Activated naive CD8-positive, alpha-beta T cell (primary cell): ENCODE measurements at regions not wholly inside any gene's neighbourhood (a gene's known extent, or its start where the extent isn't known, plus 50 kb on each side); places are given as distances from the start of the nearest gene placed in this dataset.
"Not testable (repeated sequence)": the region's sequence is repeated elsewhere in the genome, so short reads cannot be mapped to it uniquely, and the experiment has no call there.

Experiments
- H3K27ac Mint-ChIP-seq: one replicate; pipeline ENCODE4 v1.8.0; 2021; ENCODE audit warnings: mixed read lengths
- H3K27me3 Mint-ChIP-seq: one replicate; pipeline ENCODE4 v1.8.0; 2021; ENCODE audit warnings: mixed read lengths
- H3K36me3 Mint-ChIP-seq: one replicate; pipeline ENCODE4 v1.8.0; 2021; ENCODE audit warnings: mixed read lengths
- H3K4me1 Mint-ChIP-seq: one replicate; pipeline ENCODE4 v1.8.0; 2021; ENCODE audit warnings: low read depth, mixed read lengths
- H3K4me3 Mint-ChIP-seq: one replicate; pipeline ENCODE4 v1.8.0; 2021; ENCODE audit warnings: mild to moderate bottlenecking, mixed read lengths
- H3K9me3 Mint-ChIP-seq: one replicate; pipeline ENCODE4 v1.8.0; 2021; ENCODE audit warnings: low read depth, mixed read lengths

DNA sequence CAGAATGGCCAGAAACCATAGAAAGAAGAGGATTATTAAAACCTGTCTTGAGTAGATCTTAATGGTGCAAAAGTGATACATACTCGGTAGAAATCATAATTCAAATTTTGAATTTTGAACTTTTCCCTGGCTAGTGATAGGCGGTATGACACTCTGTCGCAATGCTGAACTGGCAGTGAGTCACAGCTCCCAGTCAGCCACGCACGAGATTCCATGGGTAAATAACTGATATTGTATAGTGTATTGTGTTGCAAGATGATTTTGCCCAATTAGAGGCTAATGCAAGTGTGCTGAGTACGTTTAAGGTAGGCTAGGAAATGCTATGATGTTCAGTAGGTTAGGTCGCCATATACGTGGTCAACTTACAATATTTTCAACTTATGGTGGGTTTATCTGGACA is 207.0 kb downstream of the SIPA1L2 start:
- Mint-ChIP-seq H3K27ac (no peak overlapping the region), H3K36me3 (no peaks in the 10 kb centered on the region), H3K27me3 (peaks cover 4% of the 10 kb centered on the region), H3K9me3 (no peaks in the 10 kb centered on the region), H3K4me3 (no peak overlapping the region), H3K4me1 (no peaks in the 10 kb centered on the region)

DNA sequence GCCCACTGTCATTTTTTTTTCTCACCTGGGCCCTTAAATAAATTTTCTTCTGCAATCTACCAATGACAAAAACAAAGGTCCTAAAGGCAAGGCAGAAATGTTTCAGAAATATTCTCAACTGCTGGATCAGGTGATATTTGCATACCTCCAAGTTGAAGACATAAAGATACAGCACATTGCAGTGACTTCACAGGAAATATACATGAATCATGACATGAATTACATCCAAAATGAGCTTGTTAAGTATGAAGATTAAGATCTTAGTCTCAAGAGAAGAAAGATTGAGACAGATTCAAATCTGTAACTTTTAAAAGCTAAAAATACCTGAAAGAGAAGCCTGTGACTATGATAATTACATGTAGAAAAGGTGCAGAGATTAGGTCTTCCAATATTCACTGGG is 207.8 kb downstream of the SIPA1L2 start:
- Mint-ChIP-seq H3K36me3 (no peaks in the 10 kb centered on the region), H3K27ac (no peak overlapping the region), H3K9me3 (no peaks in the 10 kb centered on the region), H3K4me1 (no peaks in the 10 kb centered on the region), H3K4me3 (no peak overlapping the region), H3K27me3 (peaks cover 4% of the 10 kb centered on the region)

DNA sequence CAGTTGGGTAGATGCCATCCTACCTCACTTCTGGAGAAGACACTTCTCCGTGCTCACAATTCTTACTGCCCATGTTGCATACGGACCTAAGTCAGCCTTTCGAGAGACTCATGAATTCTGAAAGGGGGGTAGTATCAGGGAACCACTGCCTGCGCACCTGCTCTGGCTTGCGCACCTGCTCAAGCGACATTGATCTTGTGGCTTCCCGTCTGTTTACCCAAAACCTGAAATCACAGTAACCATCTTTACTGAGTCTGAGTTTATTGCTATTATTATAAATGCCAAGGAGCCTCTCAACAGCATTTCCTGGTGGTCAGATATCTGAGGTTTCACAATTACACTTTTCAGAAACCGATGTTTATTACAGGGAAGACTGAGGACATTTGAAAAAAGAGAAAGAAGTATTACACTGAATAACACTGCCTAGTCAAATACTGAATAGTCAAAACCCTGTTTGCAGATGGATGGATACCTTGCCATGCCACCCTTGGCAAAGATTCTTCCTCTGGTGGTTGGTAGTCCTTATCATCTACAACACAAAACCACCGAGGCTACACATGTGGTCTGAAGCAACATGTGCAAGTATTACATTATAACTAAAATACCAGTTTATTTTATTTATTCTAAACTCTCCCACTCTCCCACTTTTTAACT is 208.7 kb downstream of the SIPA1L2 start:
- no peaks in the 10 kb centered on the region for H3K9me3 Mint-ChIP-seq
- H3K4me3 Mint-ChIP-seq, result no peak overlapping the region
- H3K27me3 Mint-ChIP-seq, result peaks cover 4% of the 10 kb centered on the region
- no peaks in the 10 kb centered on the region for H3K36me3 Mint-ChIP-seq
- no peaks in the 10 kb centered on the region for H3K4me1 Mint-ChIP-seq
- H3K27ac Mint-ChIP-seq, result no peak overlapping the region

DNA sequence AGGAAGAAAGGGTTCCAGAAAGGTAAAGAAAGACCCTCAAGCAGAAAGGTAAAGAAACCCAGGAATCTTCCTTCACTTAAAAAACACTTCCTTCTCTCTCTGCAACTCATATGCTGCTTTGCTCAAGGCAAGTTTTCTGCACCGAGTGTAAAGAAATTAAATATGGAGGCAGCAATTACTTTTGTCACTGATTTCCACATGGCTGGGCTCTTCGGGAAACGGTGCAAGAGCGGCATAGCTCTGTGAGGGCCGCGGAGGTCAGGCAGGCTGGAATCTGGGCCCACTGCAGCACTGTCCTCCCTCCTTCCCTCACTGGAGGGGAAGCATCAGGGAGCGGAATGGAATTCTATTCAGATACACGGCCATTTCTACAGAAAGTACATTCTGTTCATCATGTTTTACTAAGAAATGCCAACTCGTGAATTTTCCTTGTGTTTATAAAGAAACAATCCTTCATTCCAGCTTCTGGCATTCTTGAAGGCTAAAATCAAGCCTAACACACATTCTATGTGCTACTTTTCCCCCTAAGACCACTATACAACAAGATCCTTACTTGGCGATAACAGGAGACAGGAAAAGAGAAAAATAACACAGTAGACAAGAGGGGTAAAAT is 212.2 kb downstream of the SIPA1L2 start:
- no peaks in the 10 kb centered on the region for H3K9me3 Mint-ChIP-seq
- no peak overlapping the region for H3K4me3 Mint-ChIP-seq
- H3K36me3 Mint-ChIP-seq, result no peaks in the 10 kb centered on the region

DNA sequence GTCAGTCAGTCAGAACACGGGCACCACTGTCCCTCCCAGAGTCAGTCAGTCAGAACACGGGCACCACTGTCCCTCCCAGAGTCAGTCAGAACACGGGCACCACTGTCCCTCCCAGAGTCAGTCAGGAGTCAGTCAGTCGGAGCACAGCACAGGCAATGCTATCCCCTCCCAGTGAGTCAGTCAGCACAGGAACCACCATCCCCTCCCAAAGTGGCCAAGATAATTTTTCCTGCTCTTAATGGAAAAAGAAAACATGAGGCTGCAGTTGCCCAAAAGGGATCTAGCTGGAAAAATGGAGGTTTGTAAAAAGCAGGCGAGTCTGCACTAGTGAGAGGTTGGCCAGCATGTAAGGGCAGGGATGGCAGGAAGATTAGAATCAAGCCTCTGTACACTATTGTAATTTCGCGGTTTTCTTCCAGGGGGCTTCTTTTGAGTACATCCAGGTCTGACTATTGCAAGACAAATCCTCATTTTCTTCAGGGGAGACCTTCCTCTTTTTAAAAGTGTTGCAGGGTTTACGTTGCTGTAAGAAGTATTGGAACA is 213.8 kb downstream of the SIPA1L2 start:
- Mint-ChIP-seq H3K27ac (no peak overlapping the region), H3K9me3 (no peaks in the 10 kb centered on the region), H3K27me3 (peaks cover 4% of the 10 kb centered on the region), H3K36me3 (no peaks in the 10 kb centered on the region), H3K4me1 (no peaks in the 10 kb centered on the region), H3K4me3 (no peak overlapping the region)

More for the DNA sequence above, 212.2 kb downstream of the SIPA1L2 start:
- H3K27me3 Mint-ChIP-seq, result peaks cover 4% of the 10 kb centered on the region
- H3K4me1 Mint-ChIP-seq, result no peaks in the 10 kb centered on the region
- H3K27ac Mint-ChIP-seq, result no peak overlapping the region

DNA sequence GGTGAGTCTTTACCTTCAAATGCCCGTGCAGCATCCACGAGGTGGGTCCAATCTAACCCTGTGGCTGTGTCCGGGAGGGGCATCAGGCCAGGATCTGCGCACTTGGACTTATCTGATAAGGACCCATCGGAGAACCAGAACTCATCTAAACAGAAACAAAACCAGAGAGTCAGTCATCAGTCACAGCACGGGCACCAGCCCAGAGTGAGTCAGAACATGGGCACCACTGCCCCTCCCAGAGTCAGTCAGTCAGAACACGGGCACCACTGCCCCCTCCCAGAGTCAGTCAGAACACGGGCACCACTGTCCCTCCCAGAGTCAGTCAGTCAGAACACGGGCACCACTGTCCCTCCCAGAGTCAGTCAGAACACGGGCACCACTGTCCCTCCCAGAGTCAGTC is 214.5 kb downstream of the SIPA1L2 start:
- H3K36me3 Mint-ChIP-seq, H3K27me3 Mint-ChIP-seq, H3K4me3 Mint-ChIP-seq: not testable (repeated sequence)

DNA sequence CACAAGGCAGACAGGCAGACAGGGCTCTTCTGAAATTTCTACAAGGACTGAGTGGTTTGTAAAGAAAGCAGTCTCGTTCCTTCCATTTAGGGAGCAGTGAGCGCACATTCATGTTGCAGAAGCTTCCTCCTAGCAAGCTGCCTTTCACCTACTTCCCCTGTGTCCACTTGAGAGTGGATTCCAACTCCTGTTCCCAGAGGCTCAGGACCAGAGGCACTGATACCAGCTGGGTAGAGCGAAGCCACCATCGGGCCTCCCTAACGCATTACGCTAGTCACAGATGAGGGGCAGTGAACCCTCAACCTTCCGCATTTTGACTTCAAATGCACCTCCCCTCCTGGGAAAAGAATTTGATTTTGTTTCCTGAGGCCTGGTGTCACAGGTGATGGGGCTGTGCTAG is 215.8 kb downstream of the SIPA1L2 start:
- no peak overlapping the region for H3K27ac Mint-ChIP-seq
- no peaks in the 10 kb centered on the region for H3K9me3 Mint-ChIP-seq
- H3K27me3 Mint-ChIP-seq, result no peaks in the 10 kb centered on the region
- no peaks in the 10 kb centered on the region for H3K36me3 Mint-ChIP-seq
- H3K4me1 Mint-ChIP-seq, result no peaks in the 10 kb centered on the region
- H3K4me3 Mint-ChIP-seq, result no peak overlapping the region

More for the DNA sequence above, 214.5 kb downstream of the SIPA1L2 start:
- not testable (repeated sequence) for H3K9me3 Mint-ChIP-seq, H3K27ac Mint-ChIP-seq, H3K4me1 Mint-ChIP-seq

DNA sequence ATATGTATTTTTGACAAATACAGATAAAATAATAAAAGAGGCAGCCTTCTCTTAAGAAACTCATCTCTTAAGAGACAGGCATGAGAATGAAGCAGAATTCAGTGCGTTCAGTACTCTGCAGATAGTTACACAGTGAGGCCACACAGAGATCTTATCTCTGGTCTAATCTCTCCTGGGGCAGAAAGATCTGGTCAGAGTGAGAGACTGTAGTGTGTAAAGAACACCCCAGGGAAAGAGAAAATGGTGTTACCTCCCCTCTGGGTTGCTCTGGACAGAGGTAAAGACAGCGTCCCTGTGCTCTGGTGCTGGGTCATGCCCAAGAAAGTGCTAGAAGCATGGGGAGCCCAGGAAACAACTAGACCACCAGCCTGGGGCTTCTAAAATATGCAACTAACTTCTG is 216.3 kb downstream of the SIPA1L2 start:
- no peak overlapping the region for H3K27ac Mint-ChIP-seq
- H3K9me3 Mint-ChIP-seq, result no peaks in the 10 kb centered on the region
- H3K36me3 Mint-ChIP-seq, result no peaks in the 10 kb centered on the region
- H3K4me1 Mint-ChIP-seq, result no peaks in the 10 kb centered on the region
- no peaks in the 10 kb centered on the region for H3K27me3 Mint-ChIP-seq
- H3K4me3 Mint-ChIP-seq, result no peak overlapping the region

DNA sequence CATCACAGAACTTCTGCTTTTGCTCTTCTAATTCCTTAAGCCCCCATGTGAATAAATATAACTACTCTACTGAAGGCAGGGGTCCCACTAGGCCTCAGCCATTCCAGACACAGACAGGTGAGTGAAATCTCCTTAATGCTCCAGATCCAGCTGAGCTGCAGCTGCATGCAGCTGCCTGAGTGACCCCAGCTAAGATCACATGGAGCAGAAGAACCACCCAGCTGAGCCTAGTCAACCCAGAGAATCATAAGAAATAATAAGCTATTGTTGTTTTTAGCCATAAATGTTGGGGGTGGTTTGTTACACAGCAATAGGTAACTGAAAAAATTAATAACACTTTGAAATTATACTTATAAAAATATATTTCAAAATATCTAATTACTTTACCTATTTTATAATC is 220.3 kb downstream of the SIPA1L2 start:
- H3K4me3 Mint-ChIP-seq, result no peak overlapping the region
- no peaks in the 10 kb centered on the region for H3K27me3 Mint-ChIP-seq
- no peaks in the 10 kb centered on the region for H3K36me3 Mint-ChIP-seq
- H3K9me3 Mint-ChIP-seq, result no peaks in the 10 kb centered on the region
- no peak overlapping the region for H3K27ac Mint-ChIP-seq
- H3K4me1 Mint-ChIP-seq, result no peaks in the 10 kb centered on the region

DNA sequence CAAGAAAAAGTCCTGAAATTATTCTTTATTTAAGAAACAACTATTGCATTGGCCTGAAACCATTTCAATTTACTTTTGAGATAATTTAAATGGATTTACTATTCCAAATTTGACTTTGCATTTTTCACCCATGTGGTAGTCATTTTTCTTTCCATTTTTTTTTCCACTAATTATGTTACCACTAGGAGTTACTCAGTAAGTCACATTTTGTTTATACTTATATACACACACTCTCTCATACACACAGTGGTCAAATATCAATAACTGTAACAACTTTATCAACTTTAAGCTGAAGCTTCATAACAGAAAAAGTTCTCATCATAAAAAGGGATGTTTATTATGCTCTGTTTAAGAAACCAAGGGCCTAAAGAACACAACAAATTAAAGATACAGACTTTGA is 222.8 kb downstream of the SIPA1L2 start:
- Mint-ChIP-seq H3K36me3 (no peaks in the 10 kb centered on the region), H3K4me1 (no peaks in the 10 kb centered on the region), H3K27me3 (no peaks in the 10 kb centered on the region), H3K9me3 (no peaks in the 10 kb centered on the region), H3K4me3 (no peak overlapping the region), H3K27ac (no peak overlapping the region)

DNA sequence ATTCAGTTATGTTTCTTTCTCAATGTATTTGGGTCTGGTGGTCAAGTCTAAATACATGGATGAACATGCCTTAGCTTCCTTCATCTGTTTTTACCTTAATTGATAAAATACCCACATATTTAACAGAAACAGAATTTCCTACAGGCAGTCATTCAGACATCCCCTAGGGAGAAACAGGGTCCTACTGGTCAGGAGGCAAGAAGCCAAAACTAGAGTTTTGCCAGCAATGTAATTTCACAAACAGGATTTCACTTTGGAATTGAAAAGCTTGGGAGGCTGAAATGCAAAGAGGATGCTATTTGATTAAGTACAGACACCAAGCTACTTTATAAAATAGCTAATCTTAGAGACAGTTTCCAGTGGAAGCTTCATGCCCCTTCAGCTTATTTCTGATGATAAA is 224.2 kb downstream of the SIPA1L2 start:
- Mint-ChIP-seq H3K27me3 (peaks cover 5% of the 10 kb centered on the region), H3K4me1 (no peaks in the 10 kb centered on the region), H3K27ac (no peak overlapping the region), H3K4me3 (no peak overlapping the region), H3K9me3 (no peaks in the 10 kb centered on the region), H3K36me3 (no peaks in the 10 kb centered on the region)

DNA sequence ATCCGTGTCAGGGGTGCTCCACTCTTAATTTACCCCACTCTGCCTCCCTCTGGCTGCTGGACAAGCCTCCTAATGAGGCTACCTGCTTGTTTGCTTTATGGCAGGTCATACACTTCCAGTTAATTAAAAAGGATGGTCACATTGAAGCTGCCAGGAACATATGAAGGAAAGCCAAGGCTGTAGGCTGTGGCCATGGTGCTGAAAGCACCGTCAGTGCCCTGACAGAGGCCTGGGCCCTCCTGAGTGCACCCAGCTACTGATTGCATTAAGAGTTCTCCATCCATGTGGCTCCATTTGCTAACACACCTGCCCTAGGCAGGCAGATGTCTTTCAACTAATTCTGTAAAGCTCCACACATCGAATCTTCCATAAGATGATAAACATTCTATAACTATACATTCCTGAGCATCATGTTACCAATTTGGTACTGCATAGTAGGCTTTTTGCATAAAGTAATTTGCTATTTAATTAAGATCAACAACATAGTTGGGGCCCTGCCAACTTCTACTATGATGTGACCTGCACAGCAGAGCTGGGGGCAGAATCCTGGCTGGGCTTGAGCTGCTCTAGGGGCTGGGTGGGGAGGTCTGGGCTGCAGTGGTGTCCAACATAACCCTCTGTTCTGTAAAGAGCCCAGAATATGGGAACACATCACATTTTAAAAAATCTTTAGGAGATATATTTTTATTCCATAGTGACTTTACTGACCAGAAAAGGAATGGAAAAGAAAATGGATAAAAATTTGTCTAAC is 224.8 kb downstream of the SIPA1L2 start:
- no peaks in the 10 kb centered on the region for H3K9me3 Mint-ChIP-seq
- H3K27me3 Mint-ChIP-seq, result peaks cover 9% of the 10 kb centered on the region
- no peaks in the 10 kb centered on the region for H3K4me1 Mint-ChIP-seq
- no peak overlapping the region for H3K4me3 Mint-ChIP-seq
- no peaks in the 10 kb centered on the region for H3K36me3 Mint-ChIP-seq
- H3K27ac Mint-ChIP-seq, result no peak overlapping the region

DNA sequence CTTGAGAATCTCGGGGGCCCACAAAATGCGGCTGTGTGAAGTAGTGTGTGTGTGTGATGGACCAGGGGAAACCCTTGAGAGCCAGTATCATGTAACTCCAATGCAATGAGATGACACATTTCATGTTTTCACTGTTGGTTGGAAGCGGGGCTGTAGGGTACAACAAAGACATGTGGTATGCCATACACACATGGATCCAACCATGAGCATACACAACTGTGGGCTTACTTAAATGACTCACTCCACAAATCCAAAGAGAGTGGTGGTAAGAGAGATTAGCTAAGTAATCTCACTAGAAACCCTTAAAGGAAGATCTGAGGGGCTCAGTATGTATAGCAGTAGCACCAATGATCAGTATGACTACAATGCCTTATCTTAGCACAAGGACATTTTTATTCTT is 225.7 kb downstream of the SIPA1L2 start:
- no peak overlapping the region for H3K4me3 Mint-ChIP-seq
- H3K27ac Mint-ChIP-seq, result no peak overlapping the region
- no peaks in the 10 kb centered on the region for H3K4me1 Mint-ChIP-seq
- H3K27me3 Mint-ChIP-seq, result peaks cover 9% of the 10 kb centered on the region
- no peaks in the 10 kb centered on the region for H3K36me3 Mint-ChIP-seq
- H3K9me3 Mint-ChIP-seq, result no peaks in the 10 kb centered on the region

DNA sequence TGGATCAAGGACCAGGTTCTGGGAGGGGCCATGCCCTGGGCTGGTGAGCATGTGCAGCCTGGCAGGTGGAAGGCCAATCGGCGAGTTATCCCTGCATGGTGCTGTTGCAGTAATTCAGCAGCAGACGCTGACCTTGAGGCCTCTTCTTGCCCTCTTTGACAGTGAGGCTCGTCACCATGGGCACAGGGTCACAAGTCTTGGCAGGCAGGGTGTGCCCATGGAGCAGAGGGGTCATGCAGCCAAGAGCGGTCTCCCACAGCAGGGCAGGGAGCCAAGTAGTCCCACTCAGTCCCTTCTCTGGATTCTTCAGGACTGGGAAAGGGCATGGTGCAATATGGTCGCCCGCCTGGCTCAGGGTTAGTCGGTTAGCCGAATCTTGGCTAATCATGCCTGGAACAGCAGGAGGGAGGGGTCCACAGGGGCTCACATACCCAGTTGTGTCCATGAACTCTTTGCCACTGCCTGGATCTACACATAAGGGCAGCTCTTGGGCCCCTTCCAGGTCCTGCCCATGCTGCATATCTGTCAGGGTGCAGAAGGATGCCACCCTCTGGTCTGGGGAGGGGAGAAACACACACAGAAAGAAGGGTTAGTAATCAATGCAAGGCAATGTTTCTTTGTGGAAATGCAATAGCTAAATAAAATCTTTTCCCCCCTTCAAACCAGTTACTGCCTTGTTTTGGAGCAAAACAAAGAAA is 226.8 kb downstream of the SIPA1L2 start:
- Mint-ChIP-seq H3K4me3 (no peak overlapping the region), H3K9me3 (no peaks in the 10 kb centered on the region), H3K27ac (no peak overlapping the region), H3K36me3 (no peaks in the 10 kb centered on the region), H3K4me1 (no peaks in the 10 kb centered on the region), H3K27me3 (peaks cover 9% of the 10 kb centered on the region)

DNA sequence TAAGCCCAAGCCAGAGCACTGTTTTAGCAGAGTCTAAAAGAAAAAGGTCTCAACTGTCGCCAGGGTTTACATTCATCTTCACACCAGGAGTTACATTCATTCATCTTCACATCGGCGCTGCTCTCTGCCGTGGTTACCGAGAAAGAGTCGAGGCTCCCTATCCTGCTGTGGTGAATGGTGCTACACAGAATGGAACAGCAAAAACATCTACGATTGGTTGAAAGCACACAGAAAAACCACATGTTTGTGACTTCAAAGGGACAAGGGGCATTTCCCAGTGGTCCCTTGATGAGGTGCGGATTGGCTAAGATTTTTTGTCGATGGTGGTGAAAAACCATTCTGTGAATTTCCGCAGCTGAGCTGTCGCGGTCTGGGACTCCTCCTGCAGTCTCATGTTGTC is 231.1 kb downstream of the SIPA1L2 start:
- no peak overlapping the region for H3K27ac Mint-ChIP-seq
- peaks cover 9% of the 10 kb centered on the region for H3K27me3 Mint-ChIP-seq
- H3K36me3 Mint-ChIP-seq, result no peaks in the 10 kb centered on the region
- no peaks in the 10 kb centered on the region for H3K4me1 Mint-ChIP-seq
- no peaks in the 10 kb centered on the region for H3K9me3 Mint-ChIP-seq
- H3K4me3 Mint-ChIP-seq, result no peak overlapping the region
